Breast epithelium (tissue), 3 donors: ENCODE measurements at regions not wholly inside any gene's neighbourhood (a gene's known extent, or its start where the extent isn't known, plus 50 kb on each side); places are given as distances from the start of the nearest gene placed in this dataset.

Experiments
- POLR2A ChIP-seq: fragments of 450-650 bp; IDR thresholded peaks from one replicate; pipeline ENCODE4 v1.6.1; 2016; ENCODE audit warnings: antibody characterized with exemption, mild to moderate bottlenecking, moderate library complexity
- POLR2AphosphoS5 ChIP-seq, 3 donors: sonication (generic); formaldehyde crosslinking; IDR thresholded peaks; one replicate each; pipeline ENCODE4 v1.6.1; 2017; ENCODE audit warnings: antibody characterized with exemption in 3 of 3
- TF ChIP-seq, protein P1 (sequence below), 3 donors: fragments of 450-650 bp; IDR thresholded peaks; one replicate each; pipeline ENCODE4 v1.5.1; 2016 to 2017; ENCODE audit warnings: antibody characterized with exemption in 3 of 3, mild to moderate bottlenecking in 3 of 3, moderate library complexity in 3 of 3

DNA sequence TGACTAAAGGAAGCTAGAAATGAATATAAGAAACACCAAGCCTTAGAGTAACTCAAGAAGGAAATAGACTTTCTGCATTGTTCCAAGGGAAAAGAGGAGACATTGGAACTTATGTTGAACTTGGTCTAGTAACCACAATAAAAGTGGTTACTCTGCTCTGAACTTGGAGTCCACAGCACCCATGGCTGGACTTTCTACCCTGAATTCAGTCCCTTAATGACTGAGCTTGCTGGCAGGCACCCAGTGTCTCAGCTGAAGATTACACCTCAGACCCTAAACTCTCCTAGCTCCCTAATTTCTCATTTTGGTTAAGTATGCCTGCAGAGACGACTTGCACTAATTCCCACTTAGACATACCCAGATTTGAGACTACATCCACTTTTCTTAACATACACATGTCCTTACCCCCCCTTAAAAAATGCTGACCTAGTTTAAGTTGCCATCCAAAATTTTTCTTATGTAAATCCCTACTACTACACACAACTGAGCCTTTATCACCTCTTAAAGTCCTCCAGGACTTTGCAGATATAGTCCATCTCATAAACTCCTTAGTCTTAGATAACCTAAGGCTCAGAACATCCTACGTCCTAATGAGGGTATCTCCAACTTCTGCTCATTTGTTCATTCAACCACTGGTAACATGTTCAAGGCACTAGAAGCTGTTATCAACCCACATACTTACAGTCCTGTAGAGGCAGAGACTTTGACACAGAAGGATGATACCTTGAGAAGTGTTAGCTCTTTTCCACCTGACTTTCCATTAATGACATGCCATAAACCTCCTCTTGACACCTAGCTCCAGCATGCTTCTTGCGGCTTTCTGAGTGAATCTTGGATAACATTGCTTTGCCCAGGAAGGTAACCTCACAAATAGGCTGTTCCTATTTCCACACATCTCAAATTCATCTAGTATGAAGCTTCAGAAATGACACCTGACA lies 129.8 kb downstream of the ALDH8A1 start:
- TF ChIP-seq, protein P1, sequence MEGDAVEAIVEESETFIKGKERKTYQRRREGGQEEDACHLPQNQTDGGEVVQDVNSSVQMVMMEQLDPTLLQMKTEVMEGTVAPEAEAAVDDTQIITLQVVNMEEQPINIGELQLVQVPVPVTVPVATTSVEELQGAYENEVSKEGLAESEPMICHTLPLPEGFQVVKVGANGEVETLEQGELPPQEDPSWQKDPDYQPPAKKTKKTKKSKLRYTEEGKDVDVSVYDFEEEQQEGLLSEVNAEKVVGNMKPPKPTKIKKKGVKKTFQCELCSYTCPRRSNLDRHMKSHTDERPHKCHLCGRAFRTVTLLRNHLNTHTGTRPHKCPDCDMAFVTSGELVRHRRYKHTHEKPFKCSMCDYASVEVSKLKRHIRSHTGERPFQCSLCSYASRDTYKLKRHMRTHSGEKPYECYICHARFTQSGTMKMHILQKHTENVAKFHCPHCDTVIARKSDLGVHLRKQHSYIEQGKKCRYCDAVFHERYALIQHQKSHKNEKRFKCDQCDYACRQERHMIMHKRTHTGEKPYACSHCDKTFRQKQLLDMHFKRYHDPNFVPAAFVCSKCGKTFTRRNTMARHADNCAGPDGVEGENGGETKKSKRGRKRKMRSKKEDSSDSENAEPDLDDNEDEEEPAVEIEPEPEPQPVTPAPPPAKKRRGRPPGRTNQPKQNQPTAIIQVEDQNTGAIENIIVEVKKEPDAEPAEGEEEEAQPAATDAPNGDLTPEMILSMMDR (IDR thresholded peaks at IDR 0.05) = no peak
- TF ChIP-seq POLR2AphosphoS5 (IDR thresholded peaks at IDR 0.05) (no peak), POLR2A (no peak)
